ENCODE measurements at regions not wholly inside any gene's neighbourhood (a gene's known extent, or its start where the extent isn't known, plus 50 kb on each side); places are given as distances from the start of the nearest gene placed in this dataset.

DNA sequence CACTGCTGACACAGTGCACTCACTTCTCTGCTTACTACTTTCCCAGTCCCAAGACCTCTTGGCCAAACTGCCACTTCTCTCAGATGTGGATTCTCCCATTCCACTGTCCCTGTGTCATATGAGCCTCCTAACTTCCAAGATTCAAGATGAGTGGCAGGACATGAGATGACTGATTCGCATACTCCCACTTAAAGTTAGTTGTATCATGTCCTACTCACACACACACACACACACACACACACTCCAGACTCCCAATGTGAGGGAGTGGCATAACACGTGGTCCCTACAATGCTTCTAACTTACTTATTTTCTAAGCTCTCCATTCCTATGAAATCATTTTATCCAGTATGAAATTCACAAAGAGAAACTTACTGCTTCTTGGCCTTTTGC, 67.0 kb upstream of the CAV2 start:
- no peak overlapping the region for H3K4me2 ChIP-seq (ENCODE audit: low read length)
- no peak overlapping the region for H3K4me3 ChIP-seq (ENCODE audit: low read depth, low read length)
- no peak overlapping the region for H3K9ac ChIP-seq
- H3K27me3 ChIP-seq (ENCODE audit: control insufficient read depth, insufficient read depth, low read length) = no peaks in the 10 kb centered on the region
- H3K79me2 ChIP-seq = no peaks in the 10 kb centered on the region
- TF ChIP-seq, protein P1, sequence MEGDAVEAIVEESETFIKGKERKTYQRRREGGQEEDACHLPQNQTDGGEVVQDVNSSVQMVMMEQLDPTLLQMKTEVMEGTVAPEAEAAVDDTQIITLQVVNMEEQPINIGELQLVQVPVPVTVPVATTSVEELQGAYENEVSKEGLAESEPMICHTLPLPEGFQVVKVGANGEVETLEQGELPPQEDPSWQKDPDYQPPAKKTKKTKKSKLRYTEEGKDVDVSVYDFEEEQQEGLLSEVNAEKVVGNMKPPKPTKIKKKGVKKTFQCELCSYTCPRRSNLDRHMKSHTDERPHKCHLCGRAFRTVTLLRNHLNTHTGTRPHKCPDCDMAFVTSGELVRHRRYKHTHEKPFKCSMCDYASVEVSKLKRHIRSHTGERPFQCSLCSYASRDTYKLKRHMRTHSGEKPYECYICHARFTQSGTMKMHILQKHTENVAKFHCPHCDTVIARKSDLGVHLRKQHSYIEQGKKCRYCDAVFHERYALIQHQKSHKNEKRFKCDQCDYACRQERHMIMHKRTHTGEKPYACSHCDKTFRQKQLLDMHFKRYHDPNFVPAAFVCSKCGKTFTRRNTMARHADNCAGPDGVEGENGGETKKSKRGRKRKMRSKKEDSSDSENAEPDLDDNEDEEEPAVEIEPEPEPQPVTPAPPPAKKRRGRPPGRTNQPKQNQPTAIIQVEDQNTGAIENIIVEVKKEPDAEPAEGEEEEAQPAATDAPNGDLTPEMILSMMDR (IDR thresholded peaks at IDR 0.05) = no peak
- no peaks in the 10 kb centered on the region for H3K36me3 ChIP-seq (ENCODE audit: control insufficient read depth, insufficient read depth, low read length)
- H3K9me3 ChIP-seq (ENCODE audit: control insufficient read depth, low read length) = no peaks in the 10 kb centered on the region
- H2AFZ ChIP-seq = no peak overlapping the region
- no peaks in the 10 kb centered on the region for H3K4me1 ChIP-seq
- no peak overlapping the region for H3K27ac ChIP-seq

DNA sequence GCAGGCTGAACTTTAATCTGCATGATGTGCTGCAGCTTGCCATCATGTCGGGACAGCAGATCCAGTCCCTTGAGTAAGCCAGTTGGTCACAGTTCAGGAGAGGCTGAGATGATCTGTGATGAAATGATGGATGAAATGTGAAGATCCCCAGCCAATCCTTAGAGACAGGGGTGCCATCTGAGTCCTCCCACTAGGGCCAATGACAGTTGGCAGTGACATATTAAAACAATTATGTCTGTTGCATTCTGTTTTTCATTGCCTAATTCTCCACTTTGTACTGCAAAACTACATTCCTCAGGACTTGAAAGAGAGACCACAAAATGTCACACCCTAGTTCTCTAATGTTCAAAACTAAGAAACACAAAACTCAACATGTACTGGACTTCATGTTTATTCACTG, 66.3 kb upstream of the CAV2 start:
- Histone ChIP-seq H3K9ac (no peak overlapping the region), H3K4me1 (no peaks in the 10 kb centered on the region), H3K9me3 (ENCODE audit: control insufficient read depth, low read length) (no peaks in the 10 kb centered on the region), H3K27me3 (ENCODE audit: control insufficient read depth, insufficient read depth, low read length) (no peaks in the 10 kb centered on the region), H3K27ac (no peak overlapping the region), H3K4me2 (ENCODE audit: low read length) (no peak overlapping the region), H3K36me3 (ENCODE audit: control insufficient read depth, insufficient read depth, low read length) (no peaks in the 10 kb centered on the region), H2AFZ (no peak overlapping the region), H3K79me2 (no peaks in the 10 kb centered on the region), H3K4me3 (ENCODE audit: low read depth, low read length) (no peak overlapping the region)
- TF ChIP-seq, protein P1 (IDR thresholded peaks at IDR 0.05) = no peak

DNA sequence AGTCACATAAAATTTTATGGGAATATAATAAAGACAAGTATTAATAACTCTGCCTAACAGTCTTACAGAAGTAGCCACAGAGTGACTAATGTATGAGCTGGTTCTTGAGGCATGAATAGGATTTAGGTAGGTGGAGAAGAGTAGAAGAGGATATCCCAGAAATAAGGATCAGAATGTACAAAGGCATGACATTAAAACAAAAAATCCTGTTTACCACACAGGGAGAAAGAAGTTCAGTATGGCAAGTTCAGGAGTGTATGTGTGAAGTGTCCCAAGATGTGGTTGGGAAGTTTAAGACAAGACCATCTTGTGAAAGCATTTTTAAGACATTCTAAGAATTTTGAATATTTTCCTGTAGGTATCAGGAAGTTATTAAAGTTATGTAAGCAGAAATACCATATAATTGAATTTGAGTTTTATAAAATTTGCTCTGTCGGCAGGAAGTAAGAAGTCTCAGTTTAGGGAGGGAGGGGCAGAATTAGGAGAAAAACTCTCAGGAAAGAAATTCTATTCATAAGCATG, 64.7 kb upstream of the CAV2 start:
- H3K4me3 ChIP-seq (ENCODE audit: low read depth, low read length) = no peak overlapping the region
- H3K79me2 ChIP-seq = no peaks in the 10 kb centered on the region
- no peaks in the 10 kb centered on the region for H3K4me1 ChIP-seq
- no peak overlapping the region for H2AFZ ChIP-seq
- H3K9me3 ChIP-seq (ENCODE audit: control insufficient read depth, low read length) = no peaks in the 10 kb centered on the region
- no peak overlapping the region for H3K4me2 ChIP-seq (ENCODE audit: low read length)
- no peaks in the 10 kb centered on the region for H3K36me3 ChIP-seq (ENCODE audit: control insufficient read depth, insufficient read depth, low read length)
- no peak overlapping the region for H3K27ac ChIP-seq
- H3K27me3 ChIP-seq (ENCODE audit: control insufficient read depth, insufficient read depth, low read length) = no peaks in the 10 kb centered on the region
- no peak overlapping the region for H3K9ac ChIP-seq
- TF ChIP-seq, protein P1 (IDR thresholded peaks at IDR 0.05) = no peak

DNA sequence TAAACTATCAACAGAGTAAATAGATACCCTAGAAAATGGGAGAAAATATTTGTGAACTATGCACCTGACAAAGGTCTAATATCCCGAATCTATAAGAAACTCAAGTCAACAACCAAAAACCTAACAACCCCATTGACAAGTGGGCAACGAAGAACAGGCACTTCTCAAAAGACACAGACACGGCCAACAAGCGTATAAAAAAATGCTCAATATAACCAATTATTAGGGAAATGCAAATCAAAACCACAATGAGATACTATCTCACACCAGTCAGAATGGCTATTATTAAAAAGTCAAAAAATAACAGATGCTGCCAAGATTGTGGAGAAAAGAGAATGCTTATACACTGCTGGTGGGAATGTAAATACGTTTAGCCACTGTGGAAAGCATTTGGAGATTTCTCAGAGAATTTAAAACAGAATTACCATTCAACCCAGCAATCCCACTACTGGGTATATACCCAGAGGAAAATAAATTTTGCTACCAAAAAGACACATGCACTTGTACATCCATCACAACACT, 63.2 kb upstream of the CAV2 start:
- no peaks in the 10 kb centered on the region for H3K36me3 ChIP-seq (ENCODE audit: control insufficient read depth, insufficient read depth, low read length)
- H3K79me2 ChIP-seq = no peaks in the 10 kb centered on the region
- H3K27ac ChIP-seq = no peak overlapping the region
- H2AFZ ChIP-seq = no peak overlapping the region
- H3K4me3 ChIP-seq (ENCODE audit: low read depth, low read length) = no peak overlapping the region
- no peaks in the 10 kb centered on the region for H3K27me3 ChIP-seq (ENCODE audit: control insufficient read depth, insufficient read depth, low read length)
- no peaks in the 10 kb centered on the region for H3K4me1 ChIP-seq
- no peak overlapping the region for H3K9ac ChIP-seq
- H3K9me3 ChIP-seq (ENCODE audit: control insufficient read depth, low read length) = no peaks in the 10 kb centered on the region
- H3K4me2 ChIP-seq (ENCODE audit: low read length) = no peak overlapping the region
- TF ChIP-seq, protein P1 (IDR thresholded peaks at IDR 0.05) = no peak

DNA sequence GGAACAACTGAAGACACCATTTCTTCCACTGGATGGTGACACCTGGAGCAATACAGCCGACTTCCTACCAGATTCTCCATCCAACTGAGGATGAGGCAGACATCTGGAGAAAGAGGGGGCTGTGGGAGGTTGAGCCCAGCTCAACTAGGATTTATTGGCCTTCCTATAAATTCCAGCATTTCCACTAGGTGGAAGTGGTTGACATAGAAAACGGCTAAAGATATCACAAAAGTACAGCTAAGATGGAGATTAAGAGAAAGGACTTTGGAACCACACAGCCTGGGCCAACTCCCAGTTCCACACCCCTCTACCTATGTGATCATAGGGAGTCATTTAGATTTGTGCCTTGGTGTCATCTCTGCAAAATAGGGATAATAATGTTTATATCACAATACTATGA, 61.3 kb upstream of the CAV2 start:
- H3K79me2 ChIP-seq = no peaks in the 10 kb centered on the region
- no peaks in the 10 kb centered on the region for H3K9me3 ChIP-seq (ENCODE audit: control insufficient read depth, low read length)
- H3K4me1 ChIP-seq = no peaks in the 10 kb centered on the region
- no peak overlapping the region for H3K4me2 ChIP-seq (ENCODE audit: low read length)
- no peaks in the 10 kb centered on the region for H3K36me3 ChIP-seq (ENCODE audit: control insufficient read depth, insufficient read depth, low read length)
- H2AFZ ChIP-seq = no peak overlapping the region
- H3K4me3 ChIP-seq (ENCODE audit: low read depth, low read length) = no peak overlapping the region
- TF ChIP-seq, protein P1 (IDR thresholded peaks at IDR 0.05) = no peak
- H3K9ac ChIP-seq = no peak overlapping the region
- no peak overlapping the region for H3K27ac ChIP-seq
- no peaks in the 10 kb centered on the region for H3K27me3 ChIP-seq (ENCODE audit: control insufficient read depth, insufficient read depth, low read length)
